H1 (cell line): ENCODE measurements at regions not wholly inside any gene's neighbourhood (a gene's known extent, or its start where the extent isn't known, plus 50 kb on each side); places are given as distances from the start of the nearest gene placed in this dataset.

Experiments
- MAFK ChIP-seq: IDR thresholded peaks from 2 replicates; pipeline ENCODE4 v1.6.1; 2012; ENCODE audit warnings: low read depth, mild to moderate bottlenecking, improper control_type of control experiment, low read length
- POLR2A ChIP-seq, 2 experiments: IDR thresholded peaks; 1 replicate in 1 of 2; 2 replicates in 1 of 2; pipeline ENCODE4 v1.6.1; 2011; ENCODE audit warnings: low read depth in 2 of 2, low read length in 2 of 2, mild to moderate bottlenecking in 2 of 2; ENCODE audit errors: control extremely low read depth in 1 of 2

- TF ChIP-seq POLR2A (IDR thresholded peaks at IDR 0.05; ENCODE audit: control extremely low read depth in 1 of 2, low read depth in 2 of 2, low read length in 2 of 2) (no peak), MAFK (no peak)
Observed at GRCh38 chr13:90329641-90330040, 1017.8 kb upstream of the MIR17HG start.
